Lung (tissue), 11 donors: ENCODE measurements at regions not wholly inside any gene's neighbourhood (a gene's known extent, or its start where the extent isn't known, plus 50 kb on each side); places are given as distances from the start of the nearest gene placed in this dataset.

Experiments
- ATAC-seq: fragments of 200-7000 bp; cut with Tn5 transposase; one replicate; pipeline ENCODE4 v1.9.1; 2020; ENCODE audit warnings: moderate number of reproducible peaks; ENCODE audit not compliant: insufficient read depth, low FRiP score
- DNase-seq, 3 donors: peaks; one replicate each; pipeline ENCODE4 v3.0.0-alpha.2; 2013 to 2017
- H3K27ac ChIP-seq, 2 donors: one replicate each; pipeline ENCODE4 v1.5.1; 2013; ENCODE audit warnings: mild to moderate bottlenecking in 2 of 2, moderate library complexity in 2 of 2, control low read depth in 1 of 2, inconsistent platforms in 1 of 2, low read depth in 1 of 2, low read length in 1 of 2
- H3K27me3 ChIP-seq, 3 donors: one replicate each; pipeline ENCODE4 v1.5.1; 2013; ENCODE audit warnings: low read length in 2 of 3; ENCODE audit not compliant: control insufficient read depth in 3 of 3, insufficient read depth in 3 of 3
- H3K36me3 ChIP-seq, 4 donors: one replicate each; pipeline ENCODE4 v1.5.1; 2013; ENCODE audit warnings: low read length in 4 of 4, mild to moderate bottlenecking in 1 of 4, moderate library complexity in 1 of 4; ENCODE audit not compliant: control insufficient read depth in 4 of 4, insufficient read depth in 4 of 4
- H3K4me1 ChIP-seq, 5 donors: one replicate each; pipeline ENCODE4 v1.5.1; 2013; ENCODE audit warnings: low read length in 5 of 5, mild to moderate bottlenecking in 2 of 5, moderate library complexity in 1 of 5; ENCODE audit not compliant: control insufficient read depth in 5 of 5, insufficient read depth in 5 of 5
- H3K4me3 ChIP-seq: one replicate; pipeline ENCODE4 v1.5.1; 2013; ENCODE audit warnings: mild to moderate bottlenecking, control low read depth, moderate library complexity
- H3K9ac ChIP-seq, 2 donors: one replicate each; pipeline ENCODE4 v1.5.1; 2013; ENCODE audit warnings: low read length in 2 of 2, control low read depth in 1 of 2; ENCODE audit not compliant: insufficient read depth in 1 of 2
- H3K9me3 ChIP-seq, 4 donors: one replicate each; pipeline ENCODE4 v1.5.1; 2013; ENCODE audit warnings: low read length in 3 of 4, mild to moderate bottlenecking in 1 of 4, moderate library complexity in 1 of 4; ENCODE audit not compliant: control insufficient read depth in 4 of 4, insufficient read depth in 3 of 4
- CTCF ChIP-seq: IDR thresholded peaks from 2 replicates; pipeline ENCODE4 v1.5.1; 2012; ENCODE audit warnings: mild to moderate bottlenecking; ENCODE audit errors: control extremely low read depth, extremely low read depth
- WGBS, 2 donors: extraction: QIAGEN DNeasy Blood & Tissue Kit; methylation state at CpG; one replicate each; pipeline ENCODE4 v1.1.7; 2013; 5-methylcytosine and 5-hydroxymethylcytosine counted together
- donor health status: control.
- donor health status: control.
- donor health status: Bipolar disorder and iron deficiency.
- donor health status: healthy.
- donor health status: DM: yes; HTN: yes; CAD: no.

GRCh38 chr18:78477840-78478239 is 501.8 kb upstream of the SALL3 start:
- H3K27me3 ChIP-seq, result no peaks in the 10 kb centered on the region
- ATAC-seq (no peak), DNase-seq (no peak)
- H3K27ac ChIP-seq, result no peak overlapping the region
- H3K9ac ChIP-seq, result no peak overlapping the region
- H3K4me1 ChIP-seq, result peaks cover 0 to 10% (median 0%) of the 10 kb centered on the region in 5 donors
- H3K36me3 ChIP-seq, result no peaks in the 10 kb centered on the region
- peaks cover 0 to 2% (median 0%) of the 10 kb centered on the region in 4 donors for H3K9me3 ChIP-seq
- no peak for TF ChIP-seq CTCF
- 78 to 82% methylated on average over 9 of the region's 9 CpGs for WGBS, 2 donors
- H3K4me3 ChIP-seq, result no peak overlapping the region

- 93 to 94% methylated on average over 16 of the region's 16 CpGs for WGBS, 2 donors
- Histone ChIP-seq H3K9ac (no peak overlapping the region), H3K27me3 (no peaks in the 10 kb centered on the region), H3K4me3 (no peak overlapping the region), H3K36me3 (no peaks in the 10 kb centered on the region), H3K4me1 (peaks cover 0 to 10% (median 0%) of the 10 kb centered on the region in 5 donors), H3K27ac (no peak overlapping the region), H3K9me3 (peaks cover 0 to 2% (median 0%) of the 10 kb centered on the region in 4 donors)
- ATAC-seq, result no peak
- no peak for TF ChIP-seq CTCF
- DNase-seq, result no peak
Observed at GRCh38 chr18:78479443-78479842, 500.2 kb upstream of the SALL3 start.

- no peak for ATAC-seq
- Histone ChIP-seq H3K27ac (no peak overlapping the region), H3K27me3 (no peaks in the 10 kb centered on the region), H3K4me1 (peaks cover 0 to 10% (median 0%) of the 10 kb centered on the region in 5 donors), H3K36me3 (no peaks in the 10 kb centered on the region), H3K4me3 (no peak overlapping the region), H3K9ac (no peak overlapping the region), H3K9me3 (peaks cover 0 to 2% (median 0%) of the 10 kb centered on the region in 4 donors)
- TF ChIP-seq CTCF, result no peak
- no peak for DNase-seq
- WGBS, 2 donors, result 89 to 93% methylated on average over 31 of the region's 31 CpGs
Observed at GRCh38 chr18:78480262-78481054, 499.2 kb upstream of the SALL3 start.
